ENCODE measurements at regions not wholly inside any gene's neighbourhood (a gene's known extent, or its start where the extent isn't known, plus 50 kb on each side); places are given as distances from the start of the nearest gene placed in this dataset.

GRCh38 chr9:130768891-130769403 is 66.1 kb upstream of the ABL1 start:
- Histone ChIP-seq H3K4me1 (replicated peaks; ENCODE audit: insufficient read depth) (no peaks in the 10 kb centered on the region), H3K36me3 (ENCODE audit: low read depth) (no peaks in the 10 kb centered on the region), H3F3A (ENCODE audit: insufficient read depth, low read depth) (no peaks in the 10 kb centered on the region), H3K9me2 (ENCODE audit: insufficient read depth) (no peaks in the 10 kb centered on the region), H3K4me3 (no peak overlapping the region), H3K79me2 (ENCODE audit: low read depth) (no peaks in the 10 kb centered on the region), H3K27ac (no peak overlapping the region), H4K20me1 (ENCODE audit: insufficient read depth) (peaks cover 17% of the 10 kb centered on the region), H3K4me2 (no peak overlapping the region), H3K27me3 (ENCODE audit: insufficient read depth, low read depth) (no peaks in the 10 kb centered on the region), H3K9me3 (ENCODE audit: insufficient read depth, low read depth) (no peaks in the 10 kb centered on the region), H2AFZ (no peak overlapping the region)
- POLR2A ChIA-PET (ENCODE audit: unreplicated experiment) = no interaction called here
- BruUV-seq (replicated peaks) = no TSS peak
- DNase-seq = no peak
- CTCF ChIA-PET = interaction anchor here (0.7 to 1.0 kb wide), 2 partner anchors 54 to 92 kb away, joined by 3 to 9 read pairs; no protein-coding TSS in a partner anchor
- no peak for TF ChIP-seq CTCF (conservative IDR thresholded peaks at IDR 0.05)
- no peak for TF ChIP-seq EZH2 (IDR thresholded peaks at IDR 0.05; ENCODE audit: low read depth)
- intact Hi-C loops (cut with micrococcal nuclease; ENCODE audit: unreplicated experiment) = no loop called here

- TF ChIP-seq EZH2 (IDR thresholded peaks at IDR 0.05; ENCODE audit: low read depth) (no peak), CTCF (conservative IDR thresholded peaks at IDR 0.05) (no peak)
- peaks cover 17% of the 10 kb centered on the region for H4K20me1 ChIP-seq (ENCODE audit: insufficient read depth)
These were observed 65.0 kb upstream of the ABL1 start for GRCh38 chr9:130770093-130770492.

GRCh38 chr9:130770679-130771442 is 64.2 kb upstream of the ABL1 start:
- H3K79me2 ChIP-seq (ENCODE audit: low read depth) = no peaks in the 10 kb centered on the region
- no peak overlapping the region for H2AFZ ChIP-seq
- H3K9me2 ChIP-seq (ENCODE audit: insufficient read depth) = no peaks in the 10 kb centered on the region
- H3F3A ChIP-seq (ENCODE audit: insufficient read depth, low read depth) = no peaks in the 10 kb centered on the region
- peaks cover 17% of the 10 kb centered on the region for H4K20me1 ChIP-seq (ENCODE audit: insufficient read depth)
- H3K27ac ChIP-seq = no peak overlapping the region
- peak; percentile 7 to 46 for DNase-seq
- no peak overlapping the region for H3K4me2 ChIP-seq
- POLR2A ChIA-PET (ENCODE audit: unreplicated experiment) = no interaction called here
- no peaks in the 10 kb centered on the region for H3K36me3 ChIP-seq (ENCODE audit: low read depth)
- no peaks in the 10 kb centered on the region for H3K27me3 ChIP-seq (ENCODE audit: insufficient read depth, low read depth)
- H3K9me3 ChIP-seq (ENCODE audit: insufficient read depth, low read depth) = peaks cover 3% of the 10 kb centered on the region; the same call in 1 of the 2 replicates
- no peaks in the 10 kb centered on the region for H3K4me1 ChIP-seq (replicated peaks; ENCODE audit: insufficient read depth)
- TF ChIP-seq EZH2 (IDR thresholded peaks at IDR 0.05; ENCODE audit: low read depth) (no peak), CTCF (conservative IDR thresholded peaks at IDR 0.05) (peak; percentile 80)
- no peak overlapping the region for H3K4me3 ChIP-seq
- CTCF ChIA-PET = interaction anchor here (0.6 to 1.3 kb wide), 7 partner anchors 11 to 94 kb away, joined by 3 to 14 read pairs (median 4); no protein-coding TSS in a partner anchor
- intact Hi-C loops (cut with micrococcal nuclease; ENCODE audit: unreplicated experiment) = loop anchor here (1.0 to 5.0 kb wide), 3 partner anchors 64 to 276 kb away; no protein-coding TSS in a partner anchor
- BruUV-seq (replicated peaks) = no TSS peak

More at GRCh38 chr9:130770093-130770492, 65.0 kb upstream of the ABL1 start:
- POLR2A ChIA-PET (ENCODE audit: unreplicated experiment) = no interaction called here
- H3K79me2 ChIP-seq (ENCODE audit: low read depth) = no peaks in the 10 kb centered on the region
- H3K4me2 ChIP-seq = no peak overlapping the region
- CTCF ChIA-PET = no interaction called here
- H3K9me2 ChIP-seq (ENCODE audit: insufficient read depth) = no peaks in the 10 kb centered on the region
- no peak for DNase-seq
- no peak overlapping the region for H2AFZ ChIP-seq
- H3K27me3 ChIP-seq (ENCODE audit: insufficient read depth, low read depth) = no peaks in the 10 kb centered on the region
- intact Hi-C loops (cut with micrococcal nuclease; ENCODE audit: unreplicated experiment) = loop anchor here (2.0 to 5.0 kb wide), 2 partner anchors 63 to 277 kb away; no protein-coding TSS in a partner anchor
- no TSS peak for BruUV-seq (replicated peaks)
- no peaks in the 10 kb centered on the region for H3K4me1 ChIP-seq (replicated peaks; ENCODE audit: insufficient read depth)
- no peak overlapping the region for H3K27ac ChIP-seq
- no peak overlapping the region for H3K4me3 ChIP-seq
- H3K9me3 ChIP-seq (ENCODE audit: insufficient read depth, low read depth) = peaks cover 2% of the 10 kb centered on the region; the same call in 1 of the 2 replicates
- H3F3A ChIP-seq (ENCODE audit: insufficient read depth, low read depth) = no peaks in the 10 kb centered on the region
- no peaks in the 10 kb centered on the region for H3K36me3 ChIP-seq (ENCODE audit: low read depth)
